DND-41 (cell line): ENCODE measurements at regions not wholly inside any gene's neighbourhood (a gene's known extent, or its start where the extent isn't known, plus 50 kb on each side); places are given as distances from the start of the nearest gene placed in this dataset.

Experiments used
- ATAC-seq: fragments of 200-7000 bp; cut with Tn5 transposase; 3 replicates; pipeline ENCODE4 v1.9.1; 2021; ENCODE audit warnings: low read depth; ENCODE audit not compliant: insufficient read depth
- DNase-seq: peaks from one replicate; pipeline ENCODE4 v3.0.0-alpha.2; 2020
- H2AFZ ChIP-seq: 2 replicates; pipeline ENCODE4 v1.6.0; 2012; ENCODE audit warnings: low read depth, low read length
- H3K27ac ChIP-seq: 2 replicates; pipeline ENCODE4 v1.5.1; 2012; ENCODE audit warnings: low read length, inconsistent platforms
- H3K27me3 ChIP-seq: fragments of 200-600 bp; sonication (generic); 2 replicates; pipeline ENCODE4 v1.6.0; 2012; ENCODE audit warnings: low read length, mild to moderate bottlenecking, inconsistent platforms; ENCODE audit not compliant: insufficient read depth, poor library complexity
- H3K36me3 ChIP-seq: 2 replicates; pipeline ENCODE4 v1.5.1; 2012; ENCODE audit warnings: low read length, inconsistent platforms; ENCODE audit not compliant: insufficient read depth
- H3K4me1 ChIP-seq: 2 replicates; pipeline ENCODE4 v1.5.1; 2012; ENCODE audit warnings: mild to moderate bottlenecking, low read length; ENCODE audit not compliant: insufficient read depth
- H3K4me2 ChIP-seq: 2 replicates; pipeline ENCODE4 v1.6.0; 2012; ENCODE audit warnings: mild to moderate bottlenecking, moderate library complexity, low read length, inconsistent platforms; ENCODE audit not compliant: insufficient read depth
- H3K4me3 ChIP-seq, 2 experiments: fragments of 200-600 bp in 1 of 2; shearing (Covaris generic) in 1 of 2; 2 replicates each; pipeline ENCODE4 v1.5.1; 2012 to 2016; ENCODE audit warnings: inconsistent platforms in 2 of 2, low read length in 2 of 2, mild to moderate bottlenecking in 2 of 2, low read depth in 1 of 2, moderate library complexity in 1 of 2
- H3K79me2 ChIP-seq: 2 replicates; pipeline ENCODE4 v1.6.0; 2012; ENCODE audit warnings: low read length, inconsistent platforms; ENCODE audit not compliant: insufficient read depth
- H3K9ac ChIP-seq: 2 replicates; pipeline ENCODE4 v1.6.0; 2012; ENCODE audit warnings: low read depth, mild to moderate bottlenecking, inconsistent platforms, low read length, moderate library complexity
- H3K9me3 ChIP-seq: 2 replicates; pipeline ENCODE4 v1.5.1; 2012; ENCODE audit warnings: low read length, moderate library complexity, mild to moderate bottlenecking, inconsistent platforms; ENCODE audit not compliant: insufficient read depth, severe bottlenecking
- H4K20me1 ChIP-seq: 2 replicates; pipeline ENCODE4 v1.6.0; 2012; ENCODE audit warnings: low read length; ENCODE audit not compliant: insufficient read depth
- CTCF ChIP-seq: IDR thresholded peaks from 2 replicates; pipeline ENCODE4 v1.5.1; 2012; ENCODE audit warnings: borderline replicate concordance, low read length, moderate library complexity, mild to moderate bottlenecking; ENCODE audit not compliant: poor library complexity, severe bottlenecking; ENCODE audit errors: extremely low read depth
- EZH2 ChIP-seq: IDR thresholded peaks from 3 replicates; pipeline ENCODE4 v1.6.1; 2012; ENCODE audit warnings: borderline replicate concordance, low read depth, mild to moderate bottlenecking, moderate library complexity, low read length, inconsistent platforms; ENCODE audit not compliant: severe bottlenecking

DNA sequence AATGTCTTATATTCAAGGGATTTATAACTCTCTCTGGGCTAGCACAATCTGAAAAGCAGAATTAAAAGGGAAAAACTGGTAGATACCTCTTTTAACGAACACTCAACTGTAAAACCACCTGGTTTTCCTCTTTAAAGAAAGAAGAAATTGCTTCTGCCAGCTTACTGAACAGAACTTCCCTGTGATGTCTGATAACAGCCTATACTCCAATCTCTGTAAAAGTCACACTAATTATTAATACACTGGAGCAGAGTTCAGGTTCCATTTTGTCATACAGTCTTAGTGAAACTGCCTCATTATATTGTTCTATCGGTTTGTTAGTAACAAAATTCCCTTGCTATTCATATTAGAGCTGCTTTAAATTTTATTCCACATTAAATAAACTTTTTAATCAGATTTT, 251.0 kb upstream of the STARD13 start:
- no peaks in the 10 kb centered on the region for H3K27me3 ChIP-seq
- no peaks in the 10 kb centered on the region for H3K9me3 ChIP-seq
- no peak for DNase-seq
- H3K79me2 ChIP-seq, result no peaks in the 10 kb centered on the region
- no peaks in the 10 kb centered on the region for H3K36me3 ChIP-seq
- no peaks in the 10 kb centered on the region for H4K20me1 ChIP-seq
- TF ChIP-seq EZH2 (no peak), CTCF (no peak)
- no peak for ATAC-seq
- peaks cover 9% of the 10 kb centered on the region for H3K4me1 ChIP-seq
- no peak overlapping the region for H3K4me3 ChIP-seq
- no peak overlapping the region for H2AFZ ChIP-seq
- H3K4me2 ChIP-seq, result no peak overlapping the region
- H3K9ac ChIP-seq, result no peak overlapping the region
- no peak overlapping the region for H3K27ac ChIP-seq

GRCh38 chr13:33537026-33537425, 251.5 kb upstream of the STARD13 start:
- H2AFZ ChIP-seq, result no peak overlapping the region

DNA sequence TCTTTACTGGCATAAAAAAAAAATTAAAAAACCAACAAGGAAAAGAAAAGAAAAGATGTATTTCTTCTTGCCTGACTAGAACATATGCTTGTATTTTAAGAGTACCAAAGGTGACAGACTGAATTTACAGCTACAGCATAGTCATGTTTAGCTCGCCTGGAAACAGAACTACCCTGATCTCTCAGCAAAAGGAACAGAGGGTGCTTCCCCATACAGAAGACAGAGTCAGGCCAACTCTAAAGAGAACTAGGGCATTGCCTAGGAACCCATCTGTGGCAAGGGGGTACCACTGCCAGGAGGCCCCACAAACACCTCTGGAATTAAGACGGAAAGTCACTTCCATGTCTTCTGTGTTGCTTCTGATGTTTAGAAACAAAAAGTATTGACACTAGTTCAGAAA, 252.1 kb upstream of the STARD13 start:
- Histone ChIP-seq H4K20me1 (no peaks in the 10 kb centered on the region), H3K27ac (no peak overlapping the region)

More at GRCh38 chr13:33537026-33537425, 251.5 kb upstream of the STARD13 start:
- no peak overlapping the region for H3K4me2 ChIP-seq
- no peak for TF ChIP-seq CTCF
- TF ChIP-seq EZH2, result no peak
- no peaks in the 10 kb centered on the region for H3K36me3 ChIP-seq
- no peak for DNase-seq
- peaks cover 14% of the 10 kb centered on the region for H3K4me1 ChIP-seq
- no peak overlapping the region for H3K27ac ChIP-seq
- ATAC-seq, result no peak
- no peaks in the 10 kb centered on the region for H3K9me3 ChIP-seq
- no peaks in the 10 kb centered on the region for H4K20me1 ChIP-seq
- no peaks in the 10 kb centered on the region for H3K27me3 ChIP-seq
- H3K4me3 ChIP-seq, result no peak overlapping the region
- H3K9ac ChIP-seq, result no peak overlapping the region
- H3K79me2 ChIP-seq, result no peaks in the 10 kb centered on the region

More for the DNA sequence above, 252.1 kb upstream of the STARD13 start:
- H3K4me2 ChIP-seq, result no peak overlapping the region
- H3K9ac ChIP-seq, result no peak overlapping the region
- TF ChIP-seq CTCF, result no peak
- H3K9me3 ChIP-seq, result no peaks in the 10 kb centered on the region
- DNase-seq (no peak), ATAC-seq (no peak)
- no peaks in the 10 kb centered on the region for H3K79me2 ChIP-seq
- no peaks in the 10 kb centered on the region for H3K27me3 ChIP-seq
- H3K36me3 ChIP-seq, result no peaks in the 10 kb centered on the region
- H3K4me1 ChIP-seq, result peaks cover 14% of the 10 kb centered on the region
- H2AFZ ChIP-seq, result peak overlapping the region; percentile 21; the same call in 1 of the 2 replicates
- no peak overlapping the region for H3K4me3 ChIP-seq
